ENCODE measurements at regions not wholly inside any gene's neighbourhood (a gene's known extent, or its start where the extent isn't known, plus 50 kb on each side); places are given as distances from the start of the nearest gene placed in this dataset.
"Not testable (repeated sequence)": the region's sequence is repeated elsewhere in the genome, so short reads cannot be mapped to it uniquely, and the experiment has no call there.

- H3K79me1 ChIP-seq (ENCODE audit: low read depth, low read length); H3K27me3 ChIP-seq (replicated peaks in 1 of 4; ENCODE audit: control insufficient read depth in 3 of 4, extremely low read depth in 1 of 4, insufficient read depth in 3 of 4, low read length in 3 of 4); POLR2A ChIA-PET (ENCODE audit: partially characterized antibody); H3K27ac ChIP-seq (ENCODE audit: low read depth, low read length); CTCF ChIA-PET (ENCODE audit: partially characterized antibody); H3K23me2 ChIP-seq (ENCODE audit: low read depth, low read length); H3K36me3 ChIP-seq (ENCODE audit: control insufficient read depth in 2 of 4, insufficient read depth in 4 of 4, low read length in 3 of 4); H4K5ac ChIP-seq (ENCODE audit: insufficient read length, low read depth, low read length); H3K18ac ChIP-seq (ENCODE audit: extremely low read depth, low read length); H3K4ac ChIP-seq (replicated peaks; ENCODE audit: insufficient read length, low read depth, low read length); H2AK5ac ChIP-seq (ENCODE audit: low read depth, low read length); H3K9ac ChIP-seq (replicated peaks in 1 of 4; ENCODE audit: extremely low read depth in 1 of 4, low read depth in 3 of 4, low read length in 3 of 4); H3K14ac ChIP-seq (ENCODE audit: insufficient read length); H3K4me2 ChIP-seq (ENCODE audit: insufficient read depth in 1 of 2, low read depth in 2 of 2, low read length in 2 of 2); H2BK120ac ChIP-seq (replicated peaks; ENCODE audit: low read depth, low read length); H3K4me1 ChIP-seq (replicated peaks in 1 of 4; ENCODE audit: control insufficient read depth in 3 of 4, insufficient read depth in 4 of 4, low read length in 3 of 4); H3K4me3 ChIP-seq (ENCODE audit: extremely low read depth in 1 of 4, insufficient read depth in 2 of 4, low read depth in 3 of 4, low read length in 4 of 4); H3K79me2 ChIP-seq (ENCODE audit: control insufficient read depth in 1 of 2, insufficient read depth in 2 of 2, low read length in 2 of 2); H2BK15ac ChIP-seq (ENCODE audit: low read length); H3K23ac ChIP-seq (ENCODE audit: insufficient read length); FAIRE-seq; H4K91ac ChIP-seq (replicated peaks; ENCODE audit: insufficient read length, low read length); H4K8ac ChIP-seq (ENCODE audit: extremely low read depth, insufficient read depth, low read length); H2AFZ ChIP-seq (ENCODE audit: low read length); H2BK5ac ChIP-seq (ENCODE audit: low read depth, low read length); H4K20me1 ChIP-seq (replicated peaks in 1 of 2; ENCODE audit: control insufficient read depth in 1 of 2, insufficient read depth in 2 of 2, low read length in 2 of 2); H3K56ac ChIP-seq (replicated peaks; ENCODE audit: insufficient read length, low read depth, low read length); H2BK12ac ChIP-seq (ENCODE audit: low read depth, low read length); H2BK20ac ChIP-seq (ENCODE audit: low read length); H3K9me3 ChIP-seq (ENCODE audit: insufficient read depth in 2 of 2, low read depth in 1 of 2, low read length in 1 of 2); DNase-seq (ENCODE audit: low read depth in 1 of 2, low spot score in 2 of 2): not testable (repeated sequence)
- WGBS, 2 experiments (ENCODE audit: extremely low coverage in 1 of 2, insufficient coverage in 1 of 2, insufficient read length in 1 of 2, insufficient replicate concordance in 2 of 2, low coverage in 1 of 2, low lambda C conversion rate in 2 of 2, missing lambda C conversion rate in 1 of 2): 95% methylated on average over 3 of the region's 3 CpGs; no CpG with 5 or more reads in 1 of the 2 experiments
These were observed 358.6 kb downstream of the TXNL1 start for GRCh38 chr18:56279816-56280215.

All from H1 (cell line).